ENCODE measurements at regions not wholly inside any gene's neighbourhood (a gene's known extent, or its start where the extent isn't known, plus 50 kb on each side); places are given as distances from the start of the nearest gene placed in this dataset.

- no peak overlapping the region for H3K27ac ChIP-seq (replicated peaks; ENCODE audit: low read length)
- no peak overlapping the region for H3K18ac ChIP-seq (ENCODE audit: low read length)
- H3K4me1 ChIP-seq (ENCODE audit: control insufficient read depth in 2 of 2, insufficient read depth in 1 of 2, low read depth in 1 of 2, low read length in 2 of 2), result no peaks in the 10 kb centered on the region
These were observed 264.1 kb downstream of the DACT1 start for GRCh38 chr14:58901826-58902225.

GRCh38 chr14:58904776-58905175 is 267.0 kb downstream of the DACT1 start:
- DNase-seq (ENCODE audit: low spot score), result no peak
- Histone ChIP-seq H3K23ac (ENCODE audit: low read depth, low read length, poor library complexity) (no peak overlapping the region), H3K27ac (replicated peaks; ENCODE audit: low read length) (no peak overlapping the region), H4K91ac (ENCODE audit: low read depth, low read length, poor library complexity) (no peak overlapping the region), H2BK15ac (ENCODE audit: low read length) (no peak overlapping the region), H4K8ac (ENCODE audit: low read depth, low read length) (no peak overlapping the region), H3K27me3 (ENCODE audit: control insufficient read depth in 3 of 3, insufficient read depth in 3 of 3, low read depth in 1 of 3, low read length in 3 of 3) (no peaks in the 10 kb centered on the region), H2AFZ (ENCODE audit: low read length) (no peak overlapping the region), H3K4me3 (ENCODE audit: low read length in 2 of 2) (no peak overlapping the region), H3K18ac (ENCODE audit: low read length) (no peak overlapping the region), H2BK12ac (ENCODE audit: low read length) (no peak overlapping the region), H3K36me3 (replicated peaks in 1 of 2; ENCODE audit: control insufficient read depth in 2 of 2, insufficient read depth in 2 of 2, low read length in 2 of 2) (no peaks in the 10 kb centered on the region), H3K9me3 (replicated peaks in 1 of 2; ENCODE audit: control insufficient read depth in 2 of 2, insufficient read depth in 1 of 2, low read depth in 1 of 2, low read length in 2 of 2) (no peaks in the 10 kb centered on the region), H2BK5ac (ENCODE audit: low read length) (no peak overlapping the region), H3K9ac (ENCODE audit: low read depth, low read length, poor library complexity) (no peak overlapping the region), H3K4me2 (ENCODE audit: insufficient read depth, low read length, poor library complexity, severe bottlenecking) (no peak overlapping the region), H3K14ac (ENCODE audit: low read length) (no peak overlapping the region), H3K79me1 (ENCODE audit: low read depth, low read length) (no peaks in the 10 kb centered on the region), H3K4me1 (ENCODE audit: control insufficient read depth in 2 of 2, insufficient read depth in 1 of 2, low read depth in 1 of 2, low read length in 2 of 2) (no peaks in the 10 kb centered on the region), H2BK120ac (ENCODE audit: low read depth, low read length) (no peak overlapping the region), H2AK5ac (ENCODE audit: low read depth, low read length) (no peak overlapping the region), H3K4ac (ENCODE audit: low read length) (no peak overlapping the region)
- no CpG with 5 or more reads among the region's 1 CpG for WGBS, 2 donors (ENCODE audit: extremely low coverage in 2 of 2, insufficient read length in 2 of 2, insufficient replicate concordance in 1 of 2)

More at GRCh38 chr14:58901826-58902225, 264.1 kb downstream of the DACT1 start:
- H4K91ac ChIP-seq (ENCODE audit: low read depth, low read length, poor library complexity), result no peak overlapping the region
- no peak overlapping the region for H4K8ac ChIP-seq (ENCODE audit: low read depth, low read length)
- H2BK12ac ChIP-seq (ENCODE audit: low read length), result no peak overlapping the region
- H3K4me3 ChIP-seq (ENCODE audit: low read length in 2 of 2), result no peak overlapping the region
- no peak overlapping the region for H2BK5ac ChIP-seq (ENCODE audit: low read length)
- H2BK15ac ChIP-seq (ENCODE audit: low read length), result no peak overlapping the region
- no peak overlapping the region for H2AFZ ChIP-seq (ENCODE audit: low read length)
- H3K9me3 ChIP-seq (replicated peaks in 1 of 2; ENCODE audit: control insufficient read depth in 2 of 2, insufficient read depth in 1 of 2, low read depth in 1 of 2, low read length in 2 of 2), result no peaks in the 10 kb centered on the region
- no peaks in the 10 kb centered on the region for H3K36me3 ChIP-seq (replicated peaks in 1 of 2; ENCODE audit: control insufficient read depth in 2 of 2, insufficient read depth in 2 of 2, low read length in 2 of 2)
- H2BK120ac ChIP-seq (ENCODE audit: low read depth, low read length), result no peak overlapping the region
- H3K79me1 ChIP-seq (ENCODE audit: low read depth, low read length), result no peaks in the 10 kb centered on the region
- H3K23ac ChIP-seq (ENCODE audit: low read depth, low read length, poor library complexity), result no peak overlapping the region
- H3K9ac ChIP-seq (ENCODE audit: low read depth, low read length, poor library complexity), result no peak overlapping the region
- no peak overlapping the region for H3K4me2 ChIP-seq (ENCODE audit: insufficient read depth, low read length, poor library complexity, severe bottlenecking)
- no peaks in the 10 kb centered on the region for H3K27me3 ChIP-seq (ENCODE audit: control insufficient read depth in 3 of 3, insufficient read depth in 3 of 3, low read depth in 1 of 3, low read length in 3 of 3)
- no peak overlapping the region for H3K4ac ChIP-seq (ENCODE audit: low read length)
- H3K14ac ChIP-seq (ENCODE audit: low read length), result no peak overlapping the region
- no peak for DNase-seq (ENCODE audit: low spot score)
- H2AK5ac ChIP-seq (ENCODE audit: low read depth, low read length), result no peak overlapping the region

- Histone ChIP-seq H3K18ac (ENCODE audit: low read length) (no peak overlapping the region), H3K9me3 (replicated peaks in 1 of 2; ENCODE audit: control insufficient read depth in 2 of 2, insufficient read depth in 1 of 2, low read depth in 1 of 2, low read length in 2 of 2) (no peaks in the 10 kb centered on the region), H4K8ac (ENCODE audit: low read depth, low read length) (no peak overlapping the region), H4K91ac (ENCODE audit: low read depth, low read length, poor library complexity) (no peak overlapping the region), H3K4me1 (ENCODE audit: control insufficient read depth in 2 of 2, insufficient read depth in 1 of 2, low read depth in 1 of 2, low read length in 2 of 2) (no peaks in the 10 kb centered on the region), H2AK5ac (ENCODE audit: low read depth, low read length) (no peak overlapping the region), H3K14ac (ENCODE audit: low read length) (no peak overlapping the region), H3K27me3 (ENCODE audit: control insufficient read depth in 3 of 3, insufficient read depth in 3 of 3, low read depth in 1 of 3, low read length in 3 of 3) (no peaks in the 10 kb centered on the region), H2BK120ac (ENCODE audit: low read depth, low read length) (no peak overlapping the region), H3K4me3 (ENCODE audit: low read length in 2 of 2) (no peak overlapping the region), H3K23ac (ENCODE audit: low read depth, low read length, poor library complexity) (no peak overlapping the region), H2AFZ (ENCODE audit: low read length) (no peak overlapping the region), H2BK5ac (ENCODE audit: low read length) (no peak overlapping the region), H3K9ac (ENCODE audit: low read depth, low read length, poor library complexity) (no peak overlapping the region), H3K4ac (ENCODE audit: low read length) (no peak overlapping the region), H3K27ac (replicated peaks; ENCODE audit: low read length) (no peak overlapping the region), H3K79me1 (ENCODE audit: low read depth, low read length) (no peaks in the 10 kb centered on the region), H2BK15ac (ENCODE audit: low read length) (no peak overlapping the region), H2BK12ac (ENCODE audit: low read length) (no peak overlapping the region), H3K4me2 (ENCODE audit: insufficient read depth, low read length, poor library complexity, severe bottlenecking) (no peak overlapping the region), H3K36me3 (replicated peaks in 1 of 2; ENCODE audit: control insufficient read depth in 2 of 2, insufficient read depth in 2 of 2, low read length in 2 of 2) (no peaks in the 10 kb centered on the region)
- DNase-seq (ENCODE audit: low spot score), result no peak
- no CpG with 5 or more reads among the region's 1 CpG for WGBS, 2 donors (ENCODE audit: extremely low coverage in 2 of 2, insufficient read length in 2 of 2, insufficient replicate concordance in 1 of 2)
These were observed 270.0 kb downstream of the DACT1 start for GRCh38 chr14:58907803-58908202.

GRCh38 chr14:58912287-58912686 is 274.5 kb downstream of the DACT1 start:
- H3K9me3 ChIP-seq (replicated peaks in 1 of 2; ENCODE audit: control insufficient read depth in 2 of 2, insufficient read depth in 1 of 2, low read depth in 1 of 2, low read length in 2 of 2), result no peaks in the 10 kb centered on the region
- H3K27me3 ChIP-seq (ENCODE audit: control insufficient read depth in 3 of 3, insufficient read depth in 3 of 3, low read depth in 1 of 3, low read length in 3 of 3), result peaks cover 0 to 13% (median 0%) of the 10 kb centered on the region in 3 experiments
- H3K27ac ChIP-seq (replicated peaks; ENCODE audit: low read length), result no peak overlapping the region
- no peaks in the 10 kb centered on the region for H3K79me1 ChIP-seq (ENCODE audit: low read depth, low read length)
- H3K4ac ChIP-seq (ENCODE audit: low read length), result no peak overlapping the region
- WGBS, 2 donors (ENCODE audit: extremely low coverage in 2 of 2, insufficient read length in 2 of 2, insufficient replicate concordance in 1 of 2), result no CpG with 5 or more reads among the region's 6 CpGs
- no peak overlapping the region for H3K23ac ChIP-seq (ENCODE audit: low read depth, low read length, poor library complexity)
- H2BK5ac ChIP-seq (ENCODE audit: low read length), result no peak overlapping the region
- H3K9ac ChIP-seq (ENCODE audit: low read depth, low read length, poor library complexity), result no peak overlapping the region
- DNase-seq (ENCODE audit: low spot score), result no peak
- H2BK120ac ChIP-seq (ENCODE audit: low read depth, low read length), result no peak overlapping the region
- no peak overlapping the region for H4K91ac ChIP-seq (ENCODE audit: low read depth, low read length, poor library complexity)
- H3K18ac ChIP-seq (ENCODE audit: low read length), result no peak overlapping the region
- no peak overlapping the region for H3K4me3 ChIP-seq (ENCODE audit: low read length in 2 of 2)
- H3K4me1 ChIP-seq (ENCODE audit: control insufficient read depth in 2 of 2, insufficient read depth in 1 of 2, low read depth in 1 of 2, low read length in 2 of 2), result no peaks in the 10 kb centered on the region
- H2BK15ac ChIP-seq (ENCODE audit: low read length), result no peak overlapping the region
- no peak overlapping the region for H4K8ac ChIP-seq (ENCODE audit: low read depth, low read length)
- no peak overlapping the region for H2BK12ac ChIP-seq (ENCODE audit: low read length)
- H3K36me3 ChIP-seq (replicated peaks in 1 of 2; ENCODE audit: control insufficient read depth in 2 of 2, insufficient read depth in 2 of 2, low read length in 2 of 2), result no peaks in the 10 kb centered on the region
- no peak overlapping the region for H2AFZ ChIP-seq (ENCODE audit: low read length)
- H3K14ac ChIP-seq (ENCODE audit: low read length), result no peak overlapping the region
- no peak overlapping the region for H2AK5ac ChIP-seq (ENCODE audit: low read depth, low read length)
- no peak overlapping the region for H3K4me2 ChIP-seq (ENCODE audit: insufficient read depth, low read length, poor library complexity, severe bottlenecking)

All from neuronal stem cell (in vitro differentiated cells).